GM12874 (cell line): ENCODE measurements at regions not wholly inside any gene's neighbourhood (a gene's known extent, or its start where the extent isn't known, plus 50 kb on each side); places are given as distances from the start of the nearest gene placed in this dataset.

Source experiments
- TF ChIP-seq, protein P1 (sequence below): IDR thresholded peaks from 2 replicates; pipeline ENCODE4 v1.5.1; 2011; ENCODE audit warnings: low read depth, mild to moderate bottlenecking, control low read depth, low read length, moderate library complexity; ENCODE audit not compliant: insufficient read depth

GRCh38 chr5:174252121-174252520 lies 206.6 kb downstream of the NSG2 start:
- TF ChIP-seq, protein P1, sequence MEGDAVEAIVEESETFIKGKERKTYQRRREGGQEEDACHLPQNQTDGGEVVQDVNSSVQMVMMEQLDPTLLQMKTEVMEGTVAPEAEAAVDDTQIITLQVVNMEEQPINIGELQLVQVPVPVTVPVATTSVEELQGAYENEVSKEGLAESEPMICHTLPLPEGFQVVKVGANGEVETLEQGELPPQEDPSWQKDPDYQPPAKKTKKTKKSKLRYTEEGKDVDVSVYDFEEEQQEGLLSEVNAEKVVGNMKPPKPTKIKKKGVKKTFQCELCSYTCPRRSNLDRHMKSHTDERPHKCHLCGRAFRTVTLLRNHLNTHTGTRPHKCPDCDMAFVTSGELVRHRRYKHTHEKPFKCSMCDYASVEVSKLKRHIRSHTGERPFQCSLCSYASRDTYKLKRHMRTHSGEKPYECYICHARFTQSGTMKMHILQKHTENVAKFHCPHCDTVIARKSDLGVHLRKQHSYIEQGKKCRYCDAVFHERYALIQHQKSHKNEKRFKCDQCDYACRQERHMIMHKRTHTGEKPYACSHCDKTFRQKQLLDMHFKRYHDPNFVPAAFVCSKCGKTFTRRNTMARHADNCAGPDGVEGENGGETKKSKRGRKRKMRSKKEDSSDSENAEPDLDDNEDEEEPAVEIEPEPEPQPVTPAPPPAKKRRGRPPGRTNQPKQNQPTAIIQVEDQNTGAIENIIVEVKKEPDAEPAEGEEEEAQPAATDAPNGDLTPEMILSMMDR = no peak

DNA sequence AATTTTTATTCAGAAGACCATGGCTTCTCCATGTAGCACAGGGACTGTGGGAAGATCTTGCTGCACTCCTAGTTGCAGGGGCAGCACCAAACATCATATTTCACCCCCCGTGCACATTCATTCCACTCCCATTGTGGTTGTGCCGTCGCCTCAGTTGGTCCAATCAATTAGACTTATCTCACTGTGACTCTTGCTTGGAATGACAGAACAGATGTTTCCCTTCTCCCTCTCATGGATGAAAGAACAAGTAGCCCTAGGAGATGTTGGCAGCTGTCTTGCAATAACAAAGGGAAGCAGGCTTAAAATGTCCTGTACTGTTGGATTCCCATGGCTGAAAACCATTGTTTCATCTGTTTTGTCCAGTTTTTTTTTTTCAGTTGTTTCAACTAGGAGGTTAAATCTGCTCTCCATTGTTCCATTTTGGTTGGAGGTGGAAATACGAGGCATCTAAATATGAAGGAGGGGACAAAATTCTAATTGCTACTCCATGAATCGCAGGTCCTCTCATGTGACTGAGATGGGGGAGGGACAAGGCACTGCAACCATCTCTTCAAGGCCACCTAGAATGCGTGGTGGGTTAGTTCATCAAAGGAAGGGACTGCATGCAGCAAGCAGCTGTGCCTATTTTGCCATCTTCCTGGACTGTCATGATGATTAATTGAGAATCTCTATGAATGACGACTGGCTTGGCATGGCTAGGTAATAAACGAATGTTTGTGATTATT lies 214.4 kb downstream of the NSG2 start:
- TF ChIP-seq, protein P1 = no peak

DNA sequence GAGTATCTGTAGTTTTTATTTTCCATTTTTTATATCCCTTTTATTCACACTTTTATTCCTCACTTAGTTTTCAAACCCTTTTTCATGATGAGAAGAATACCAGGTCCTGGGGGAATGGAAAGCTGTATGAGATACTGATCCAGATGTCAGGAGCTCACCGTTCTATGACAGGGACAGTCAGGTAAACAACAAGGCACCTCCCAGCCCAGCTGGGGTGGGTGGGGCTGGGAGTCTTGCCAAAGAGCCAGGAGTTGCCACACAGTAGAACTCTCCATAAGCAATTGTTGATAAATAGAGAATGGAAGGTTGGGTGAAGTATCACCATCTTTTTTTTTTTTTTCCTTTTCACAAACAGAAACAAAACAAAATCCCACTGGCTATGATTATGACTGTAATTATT lies 225.8 kb downstream of the NSG2 start:
- TF ChIP-seq, protein P1 = no peak

DNA sequence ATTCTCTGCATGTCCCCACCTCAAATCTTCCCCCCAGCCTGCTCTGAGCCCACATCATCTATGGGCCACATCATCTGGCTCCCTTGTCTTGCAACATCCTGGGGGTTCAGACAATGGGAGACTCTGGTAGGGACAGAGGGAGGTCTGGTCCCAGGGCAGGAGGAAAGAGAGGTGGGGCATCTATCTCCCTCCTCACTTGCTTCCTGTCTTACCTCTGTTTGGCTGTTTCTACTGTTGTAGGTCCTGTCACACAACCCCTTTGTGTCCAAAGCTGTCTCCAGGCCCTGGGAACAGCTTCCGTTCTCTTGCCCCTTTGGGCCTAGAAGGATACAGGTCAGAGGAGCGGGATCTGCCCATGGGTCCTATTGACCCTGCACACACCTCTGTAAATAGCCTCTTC lies 227.2 kb downstream of the NSG2 start:
- TF ChIP-seq, protein P1 = no peak

DNA sequence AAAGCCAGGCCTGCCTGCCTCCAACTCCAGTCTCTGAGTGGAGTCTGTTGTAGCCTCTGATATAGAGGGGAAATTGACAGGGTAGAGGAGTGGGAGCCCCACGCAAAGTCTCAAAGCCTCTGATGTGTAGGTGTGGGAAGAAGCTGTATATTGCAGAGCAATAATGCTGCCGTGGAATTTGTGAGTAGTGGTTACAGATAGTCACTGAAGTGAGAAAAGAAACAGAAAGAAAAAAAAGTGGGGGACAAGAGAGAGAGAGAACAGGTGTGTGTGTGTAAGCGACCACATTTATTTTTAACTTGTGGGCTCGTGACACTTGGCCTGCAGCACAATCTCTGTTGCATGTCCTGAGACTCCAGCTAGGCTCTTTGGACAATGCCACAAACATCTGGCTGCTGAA lies 227.8 kb downstream of the NSG2 start:
- TF ChIP-seq, protein P1 = no peak

DNA sequence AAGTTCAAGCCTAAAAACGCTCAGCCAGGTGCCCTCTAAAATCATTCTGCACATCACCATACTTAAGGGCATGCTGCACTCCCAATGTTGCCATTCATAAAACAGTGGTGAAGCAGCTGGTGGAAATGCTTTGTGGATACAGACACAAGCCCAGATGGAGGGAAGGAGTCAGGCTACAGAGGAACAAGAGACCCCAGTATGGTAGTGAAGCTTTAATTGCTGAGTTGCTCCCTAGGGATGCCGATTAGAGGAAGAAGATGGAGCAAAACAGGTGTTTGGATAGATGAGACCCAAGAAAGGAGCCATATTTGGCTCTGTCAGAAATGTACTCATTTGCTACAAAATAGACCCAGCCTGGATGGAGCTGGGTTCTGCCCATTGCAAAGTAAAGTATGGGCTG lies 230.5 kb downstream of the NSG2 start:
- TF ChIP-seq, protein P1 = no peak

DNA sequence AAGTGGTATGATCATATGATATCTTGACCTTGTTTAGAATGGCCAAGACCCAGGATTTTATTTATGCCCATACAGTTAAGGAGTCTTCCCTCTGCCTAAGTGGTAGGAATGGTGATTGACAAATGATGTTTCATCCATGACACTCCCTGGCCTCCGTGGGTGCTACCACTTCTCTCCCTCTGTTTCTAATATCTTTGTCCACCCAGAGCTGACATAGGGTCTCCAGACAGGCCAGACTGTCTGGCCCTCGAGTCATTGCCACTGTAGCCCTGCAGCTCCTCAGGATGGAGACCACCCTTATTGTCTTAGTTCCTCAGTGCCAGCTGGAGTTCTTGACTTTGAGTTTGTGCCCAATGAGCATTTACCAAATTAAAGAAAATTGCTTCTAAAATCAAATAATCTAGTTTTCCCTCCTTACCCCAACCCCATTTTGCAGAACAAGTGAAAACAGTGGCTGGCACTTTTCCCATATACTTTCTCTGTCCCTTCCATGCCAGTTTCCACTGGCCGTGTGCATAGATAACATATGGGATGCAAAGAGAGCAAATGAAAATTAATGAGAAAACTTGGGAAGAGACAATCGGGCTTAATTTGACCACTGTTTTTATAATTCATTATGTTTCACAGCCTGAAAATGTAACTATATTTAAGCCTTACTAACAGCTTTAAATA lies 235.7 kb downstream of the NSG2 start:
- TF ChIP-seq, protein P1 = no peak
